ENCODE measurements at regions not wholly inside any gene's neighbourhood (a gene's known extent, or its start where the extent isn't known, plus 50 kb on each side); places are given as distances from the start of the nearest gene placed in this dataset.
"Not testable (repeated sequence)": the region's sequence is repeated elsewhere in the genome, so short reads cannot be mapped to it uniquely, and the experiment has no call there.

GRCh38 chr4:42282081-42282901, 115.0 kb upstream of the SHISA3 start:
- H3K36me3 ChIP-seq (ENCODE audit: insufficient read depth, low read length), result no peaks in the 10 kb centered on the region
- H3K9me3 ChIP-seq (ENCODE audit: insufficient read depth, low read depth, low read length), result no peaks in the 10 kb centered on the region
- H4K20me1 ChIP-seq (ENCODE audit: insufficient read depth, low read length, poor library complexity, severe bottlenecking), result no peaks in the 10 kb centered on the region
- H2AFZ ChIP-seq (ENCODE audit: low read length), result peak overlapping the region; percentile 75
- no peaks in the 10 kb centered on the region for H3K27me3 ChIP-seq (ENCODE audit: insufficient read depth, low read length, poor library complexity, severe bottlenecking)
- TF ChIP-seq CTCF (conservative IDR thresholded peaks at IDR 0.05; ENCODE audit: low read length) (peak; percentile 83), EZH2phosphoT487 (IDR thresholded peaks at IDR 0.05; ENCODE audit: borderline replicate concordance) (no peak)
- no peaks in the 10 kb centered on the region for H3K9me2 ChIP-seq (replicated peaks; ENCODE audit: low read depth, low read length)
- no peak overlapping the region for H3K9ac ChIP-seq (ENCODE audit: low read depth, low read length, poor library complexity, severe bottlenecking)
- no peaks in the 10 kb centered on the region for H3K79me2 ChIP-seq (ENCODE audit: insufficient read depth, low read length)
- peaks cover 4% of the 10 kb centered on the region for H3K4me1 ChIP-seq (ENCODE audit: insufficient read depth, low read length, poor library complexity, severe bottlenecking)
- H3F3A ChIP-seq (ENCODE audit: low read depth), result no peaks in the 10 kb centered on the region
- peak overlapping the region; percentile 33 for H3K4me3 ChIP-seq (ENCODE audit: low read length, poor library complexity, severe bottlenecking)
- H3K4me2 ChIP-seq (ENCODE audit: low read depth, low read length, poor library complexity, severe bottlenecking), result peak overlapping the region; percentile 61

- Histone ChIP-seq H3K9me3 (ENCODE audit: insufficient read depth, low read depth, low read length) (no peaks in the 10 kb centered on the region), H3K79me2 (ENCODE audit: insufficient read depth, low read length) (no peaks in the 10 kb centered on the region), H3K9me2 (replicated peaks; ENCODE audit: low read depth, low read length) (no peaks in the 10 kb centered on the region), H3K36me3 (ENCODE audit: insufficient read depth, low read length) (no peaks in the 10 kb centered on the region), H3K4me1 (ENCODE audit: insufficient read depth, low read length, poor library complexity, severe bottlenecking) (peaks cover 4% of the 10 kb centered on the region), H3K4me2 (ENCODE audit: low read depth, low read length, poor library complexity, severe bottlenecking) (no peak overlapping the region), H4K20me1 (ENCODE audit: insufficient read depth, low read length, poor library complexity, severe bottlenecking) (no peaks in the 10 kb centered on the region), H2AFZ (ENCODE audit: low read length) (no peak overlapping the region; the same call in 1 of the 2 replicates), H3F3A (ENCODE audit: low read depth) (no peaks in the 10 kb centered on the region), H3K4me3 (ENCODE audit: low read length, poor library complexity, severe bottlenecking) (no peak overlapping the region), H3K9ac (ENCODE audit: low read depth, low read length, poor library complexity, severe bottlenecking) (no peak overlapping the region), H3K27me3 (ENCODE audit: insufficient read depth, low read length, poor library complexity, severe bottlenecking) (no peaks in the 10 kb centered on the region)
- TF ChIP-seq CTCF (conservative IDR thresholded peaks at IDR 0.05; ENCODE audit: low read length) (no peak), EZH2phosphoT487 (IDR thresholded peaks at IDR 0.05; ENCODE audit: borderline replicate concordance) (no peak)
Observed at GRCh38 chr4:42284030-42284429, 113.3 kb upstream of the SHISA3 start.

- H3F3A ChIP-seq (ENCODE audit: low read depth); H3K79me2 ChIP-seq (ENCODE audit: insufficient read depth, low read length); H3K4me2 ChIP-seq (ENCODE audit: low read depth, low read length, poor library complexity, severe bottlenecking); H3K4me1 ChIP-seq (ENCODE audit: insufficient read depth, low read length, poor library complexity, severe bottlenecking); H4K20me1 ChIP-seq (ENCODE audit: insufficient read depth, low read length, poor library complexity, severe bottlenecking); H3K9me2 ChIP-seq (replicated peaks; ENCODE audit: low read depth, low read length); H3K9ac ChIP-seq (ENCODE audit: low read depth, low read length, poor library complexity, severe bottlenecking); H3K36me3 ChIP-seq (ENCODE audit: insufficient read depth, low read length); H3K27me3 ChIP-seq (ENCODE audit: insufficient read depth, low read length, poor library complexity, severe bottlenecking); H2AFZ ChIP-seq (ENCODE audit: low read length); H3K4me3 ChIP-seq (ENCODE audit: low read length, poor library complexity, severe bottlenecking); H3K9me3 ChIP-seq (ENCODE audit: insufficient read depth, low read depth, low read length): not testable (repeated sequence)
Observed at GRCh38 chr4:42288876-42289275, 108.4 kb upstream of the SHISA3 start.

GRCh38 chr4:42292192-42292591, 105.1 kb upstream of the SHISA3 start:
- not testable (repeated sequence) for H3K4me3 ChIP-seq (ENCODE audit: low read length, poor library complexity, severe bottlenecking); H3K9me2 ChIP-seq (replicated peaks; ENCODE audit: low read depth, low read length); H3K79me2 ChIP-seq (ENCODE audit: insufficient read depth, low read length); H4K20me1 ChIP-seq (ENCODE audit: insufficient read depth, low read length, poor library complexity, severe bottlenecking); H2AFZ ChIP-seq (ENCODE audit: low read length); H3K9ac ChIP-seq (ENCODE audit: low read depth, low read length, poor library complexity, severe bottlenecking); H3K4me2 ChIP-seq (ENCODE audit: low read depth, low read length, poor library complexity, severe bottlenecking); H3K36me3 ChIP-seq (ENCODE audit: insufficient read depth, low read length); H3K4me1 ChIP-seq (ENCODE audit: insufficient read depth, low read length, poor library complexity, severe bottlenecking); H3F3A ChIP-seq (ENCODE audit: low read depth); H3K27me3 ChIP-seq (ENCODE audit: insufficient read depth, low read length, poor library complexity, severe bottlenecking); H3K9me3 ChIP-seq (ENCODE audit: insufficient read depth, low read depth, low read length)
